Ishikawa (cell line): ENCODE measurements at regions not wholly inside any gene's neighbourhood (a gene's known extent, or its start where the extent isn't known, plus 50 kb on each side); places are given as distances from the start of the nearest gene placed in this dataset.

Experiments
- CEBPB ChIP-seq: IDR thresholded peaks from 2 replicates; pipeline ENCODE4 v1.6.1; 2012
- CREB1 ChIP-seq: IDR thresholded peaks from 2 replicates; pipeline ENCODE4 v1.6.1; 2012; ENCODE audit warnings: low read depth
- EGR1 ChIP-seq: IDR thresholded peaks from 2 replicates; pipeline ENCODE4 v1.6.1; 2012
- EP300 ChIP-seq: IDR thresholded peaks from 2 replicates; pipeline ENCODE4 v1.6.1; 2012; ENCODE audit warnings: borderline replicate concordance
- FOXM1 ChIP-seq: IDR thresholded peaks from 2 replicates; pipeline ENCODE4 v1.6.1; 2012; ENCODE audit warnings: low read depth, borderline replicate concordance
- NFIC ChIP-seq: IDR thresholded peaks from 2 replicates; pipeline ENCODE4 v1.6.1; 2012
- RAD21 ChIP-seq: IDR thresholded peaks from 2 replicates; pipeline ENCODE4 v1.6.1; 2012; ENCODE audit warnings: low read depth
- TAF1 ChIP-seq: IDR thresholded peaks from 2 replicates; pipeline ENCODE4 v1.6.1; 2012; ENCODE audit warnings: low read depth, mild to moderate bottlenecking
- TCF12 ChIP-seq: IDR thresholded peaks from 2 replicates; pipeline ENCODE4 v1.6.1; 2012; ENCODE audit warnings: low read depth
- TEAD4 ChIP-seq: IDR thresholded peaks from 2 replicates; pipeline ENCODE4 v1.6.1; 2012
- YY1 ChIP-seq: IDR thresholded peaks from 2 replicates; pipeline ENCODE4 v1.6.1; 2012; ENCODE audit warnings: low read depth
- ZBTB7A ChIP-seq: IDR thresholded peaks from 2 replicates; pipeline ENCODE4 v1.6.1; 2012; ENCODE audit warnings: low read depth
- TF ChIP-seq, protein P1 (sequence below): IDR thresholded peaks from 2 replicates; pipeline ENCODE4 v1.6.1; 2012
- TF ChIP-seq, protein P2 (sequence below): IDR thresholded peaks from 2 replicates; pipeline ENCODE4 v1.6.1; 2012; ENCODE audit warnings: low read depth, mild to moderate bottlenecking
- TF ChIP-seq, protein P3 (sequence below): IDR thresholded peaks from 2 replicates; pipeline ENCODE4 v1.6.1; 2012

DNA sequence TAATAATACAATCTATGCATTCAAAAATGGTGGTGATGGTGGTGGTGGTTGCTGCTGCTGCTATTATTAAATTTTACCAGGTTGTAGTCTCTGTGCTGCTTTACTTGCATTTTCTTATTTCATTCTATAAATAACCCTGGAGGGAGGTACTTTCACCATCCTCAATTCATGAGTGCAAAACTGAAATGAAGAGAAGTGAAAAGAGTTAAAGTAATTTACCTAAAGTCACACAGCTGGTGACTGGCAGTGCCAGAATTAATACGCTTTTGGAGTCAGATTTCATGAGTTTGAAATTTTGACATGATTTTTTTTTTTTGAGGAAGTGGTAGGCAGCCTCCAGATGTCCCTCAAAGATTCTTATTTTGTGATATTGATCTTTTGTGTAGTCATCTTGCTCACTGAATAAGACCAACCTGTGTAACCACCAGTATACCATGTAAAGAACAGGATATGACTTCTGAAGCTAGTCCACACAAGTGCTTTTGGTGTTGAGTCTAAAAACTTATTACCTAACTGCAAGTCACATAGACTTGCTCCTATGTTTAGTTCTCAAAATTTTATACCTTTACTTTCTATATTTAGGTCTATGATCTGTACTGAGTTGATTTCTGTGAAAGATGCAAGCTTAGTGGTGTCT is 218.8 kb downstream of the ZWINT start:
- TF ChIP-seq CEBPB (no peak), TEAD4 (no peak), FOXM1 (no peak), TCF12 (no peak), EGR1 (no peak), TAF1 (no peak), NFIC (no peak), RAD21 (no peak), EP300 (no peak), CREB1 (no peak), ZBTB7A (no peak), YY1 (no peak)
- TF ChIP-seq, protein P1, sequence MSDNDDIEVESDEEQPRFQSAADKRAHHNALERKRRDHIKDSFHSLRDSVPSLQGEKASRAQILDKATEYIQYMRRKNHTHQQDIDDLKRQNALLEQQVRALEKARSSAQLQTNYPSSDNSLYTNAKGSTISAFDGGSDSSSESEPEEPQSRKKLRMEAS, result no peak
- TF ChIP-seq, protein P2, sequence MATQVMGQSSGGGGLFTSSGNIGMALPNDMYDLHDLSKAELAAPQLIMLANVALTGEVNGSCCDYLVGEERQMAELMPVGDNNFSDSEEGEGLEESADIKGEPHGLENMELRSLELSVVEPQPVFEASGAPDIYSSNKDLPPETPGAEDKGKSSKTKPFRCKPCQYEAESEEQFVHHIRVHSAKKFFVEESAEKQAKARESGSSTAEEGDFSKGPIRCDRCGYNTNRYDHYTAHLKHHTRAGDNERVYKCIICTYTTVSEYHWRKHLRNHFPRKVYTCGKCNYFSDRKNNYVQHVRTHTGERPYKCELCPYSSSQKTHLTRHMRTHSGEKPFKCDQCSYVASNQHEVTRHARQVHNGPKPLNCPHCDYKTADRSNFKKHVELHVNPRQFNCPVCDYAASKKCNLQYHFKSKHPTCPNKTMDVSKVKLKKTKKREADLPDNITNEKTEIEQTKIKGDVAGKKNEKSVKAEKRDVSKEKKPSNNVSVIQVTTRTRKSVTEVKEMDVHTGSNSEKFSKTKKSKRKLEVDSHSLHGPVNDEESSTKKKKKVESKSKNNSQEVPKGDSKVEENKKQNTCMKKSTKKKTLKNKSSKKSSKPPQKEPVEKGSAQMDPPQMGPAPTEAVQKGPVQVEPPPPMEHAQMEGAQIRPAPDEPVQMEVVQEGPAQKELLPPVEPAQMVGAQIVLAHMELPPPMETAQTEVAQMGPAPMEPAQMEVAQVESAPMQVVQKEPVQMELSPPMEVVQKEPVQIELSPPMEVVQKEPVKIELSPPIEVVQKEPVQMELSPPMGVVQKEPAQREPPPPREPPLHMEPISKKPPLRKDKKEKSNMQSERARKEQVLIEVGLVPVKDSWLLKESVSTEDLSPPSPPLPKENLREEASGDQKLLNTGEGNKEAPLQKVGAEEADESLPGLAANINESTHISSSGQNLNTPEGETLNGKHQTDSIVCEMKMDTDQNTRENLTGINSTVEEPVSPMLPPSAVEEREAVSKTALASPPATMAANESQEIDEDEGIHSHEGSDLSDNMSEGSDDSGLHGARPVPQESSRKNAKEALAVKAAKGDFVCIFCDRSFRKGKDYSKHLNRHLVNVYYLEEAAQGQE, result no peak
- TF ChIP-seq, protein P3, sequence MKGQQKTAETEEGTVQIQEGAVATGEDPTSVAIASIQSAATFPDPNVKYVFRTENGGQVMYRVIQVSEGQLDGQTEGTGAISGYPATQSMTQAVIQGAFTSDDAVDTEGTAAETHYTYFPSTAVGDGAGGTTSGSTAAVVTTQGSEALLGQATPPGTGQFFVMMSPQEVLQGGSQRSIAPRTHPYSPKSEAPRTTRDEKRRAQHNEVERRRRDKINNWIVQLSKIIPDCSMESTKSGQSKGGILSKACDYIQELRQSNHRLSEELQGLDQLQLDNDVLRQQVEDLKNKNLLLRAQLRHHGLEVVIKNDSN, result no peak

- TF ChIP-seq ZBTB7A (no peak), YY1 (no peak), CREB1 (no peak), FOXM1 (no peak), RAD21 (no peak), TCF12 (no peak), TEAD4 (no peak), EGR1 (no peak)
- TF ChIP-seq, protein P1, result no peak
These were observed 221.7 kb downstream of the ZWINT start for GRCh38 chr10:56139405-56139804.

GRCh38 chr10:56135828-56136227 is 225.2 kb downstream of the ZWINT start:
- TF ChIP-seq RAD21 (no peak), ZBTB7A (no peak), YY1 (no peak), TEAD4 (no peak), TCF12 (no peak), NFIC (no peak), CREB1 (no peak), FOXM1 (no peak), EP300 (no peak), CEBPB (no peak), TAF1 (no peak), EGR1 (no peak)
- TF ChIP-seq, protein P2, result no peak
- TF ChIP-seq, protein P1, result no peak
- TF ChIP-seq, protein P3, result no peak

- TF ChIP-seq FOXM1 (no peak), ZBTB7A (no peak), CREB1 (no peak), EGR1 (no peak), EP300 (no peak), RAD21 (no peak), CEBPB (no peak), TEAD4 (no peak), YY1 (no peak), NFIC (no peak)
- TF ChIP-seq, protein P3, result no peak
- TF ChIP-seq, protein P2, result no peak
These were observed 237.8 kb downstream of the ZWINT start for GRCh38 chr10:56123247-56123646.
